IMR-90 (cell line): ENCODE measurements at regions not wholly inside any gene's neighbourhood (a gene's known extent, or its start where the extent isn't known, plus 50 kb on each side); places are given as distances from the start of the nearest gene placed in this dataset.

Source experiments
- ATAC-seq: fragments of 200-7000 bp; cut with Tn5 transposase; 2 replicates; pipeline ENCODE4 v1.9.1; 2020; ENCODE audit warnings: low read depth, mild to moderate bottlenecking, moderate library complexity
- BruUV-seq: library from RNA; stranded (reverse); fragments of 400-500 nt; replicated peaks from 2 replicates; lab custom pipeline; 2021; lab: Mats Ljungman, UMichigan
- CTCF ChIA-PET: fragments of 300-600 bp; formaldehyde crosslinking; extraction: SDS; loops from one replicate; lab custom pipeline; 2021; ENCODE audit warnings: antibody characterized with exemption; lab: Yijun Ruan, JAX
- POLR2A ChIA-PET: fragments of 300-600 bp; sonication (Branson Sonifier 250); formaldehyde crosslinking; loops from one replicate; lab custom pipeline; 2022; ENCODE audit warnings: antibody characterized with exemption; ENCODE audit not compliant: unreplicated experiment; lab: Charles Lee
- DNase-seq: peaks from one replicate; pipeline ENCODE4 v3.0.0; 2013
- H2AFZ ChIP-seq: replicated peaks from 2 replicates; pipeline ENCODE3; 2013; ENCODE audit warnings: low read length, mild to moderate bottlenecking; ENCODE audit not compliant: poor library complexity
- H2AK5ac ChIP-seq: 2 replicates; pipeline ENCODE4 v1.6.1; 2013; ENCODE audit warnings: low read depth, low read length, inconsistent platforms
- H2AK9ac ChIP-seq: replicated peaks from 2 replicates; pipeline ENCODE3; 2013; ENCODE audit warnings: mild to moderate bottlenecking, low read depth, low read length, moderate library complexity; ENCODE audit not compliant: poor library complexity
- H2BK120ac ChIP-seq: 2 replicates; pipeline ENCODE4 v1.6.1; 2013; ENCODE audit warnings: low read depth, low read length, inconsistent platforms
- H2BK15ac ChIP-seq: 3 replicates; pipeline ENCODE4 v1.6.1; 2013; ENCODE audit warnings: low read depth, low read length, inconsistent platforms
- H2BK20ac ChIP-seq: 2 replicates; pipeline ENCODE4 v1.6.1; 2013; ENCODE audit warnings: low read depth, mild to moderate bottlenecking, inconsistent platforms, low read length, moderate library complexity
- H2BK5ac ChIP-seq: 2 replicates; pipeline ENCODE4 v1.6.1; 2013; ENCODE audit warnings: mild to moderate bottlenecking, low read depth, low read length, inconsistent platforms; ENCODE audit not compliant: poor library complexity, severe bottlenecking
- H3K14ac ChIP-seq: replicated peaks from 2 replicates; pipeline ENCODE4 v1.6.1; 2013; ENCODE audit warnings: low read depth, low read length, inconsistent platforms
- H3K18ac ChIP-seq: 2 replicates; pipeline ENCODE4 v1.6.1; 2013; ENCODE audit warnings: low read depth, low read length, control low read depth
- H3K23ac ChIP-seq: 2 replicates; pipeline ENCODE4 v1.6.1; 2013; ENCODE audit warnings: low read depth, low read length, inconsistent platforms
- H3K27ac ChIP-seq: 2 replicates; pipeline ENCODE4 v1.5.1; 2013; ENCODE audit warnings: mild to moderate bottlenecking, control low read depth, low read length; ENCODE audit not compliant: insufficient read depth
- H3K27me3 ChIP-seq: 2 replicates; pipeline ENCODE4 v1.6.1; 2013; ENCODE audit warnings: low read length; ENCODE audit not compliant: control insufficient read depth, insufficient read depth
- H3K36me3 ChIP-seq: 2 replicates; pipeline ENCODE4 v1.6.1; 2013; ENCODE audit warnings: low read length, mixed read lengths; ENCODE audit not compliant: control insufficient read depth, insufficient read depth
- H3K4ac ChIP-seq: 2 replicates; pipeline ENCODE4 v1.6.1; 2013; ENCODE audit warnings: low read depth, low read length, inconsistent platforms
- H3K4me1 ChIP-seq: 2 replicates; pipeline ENCODE4 v1.6.1; 2013; ENCODE audit warnings: low read length, mixed read lengths; ENCODE audit not compliant: control insufficient read depth, insufficient read depth
- H3K4me2 ChIP-seq: 2 replicates; pipeline ENCODE4 v1.6.1; 2013; ENCODE audit warnings: low read depth, mild to moderate bottlenecking, control low read depth, low read length, moderate library complexity
- H3K4me3 ChIP-seq: 2 replicates; pipeline ENCODE4 v1.5.1; 2013; ENCODE audit warnings: low read depth, mild to moderate bottlenecking, control low read depth, low read length, moderate library complexity; ENCODE audit not compliant: insufficient read depth
- H3K56ac ChIP-seq: 2 replicates; pipeline ENCODE4 v1.6.1; 2013; ENCODE audit warnings: low read length, inconsistent platforms; ENCODE audit not compliant: insufficient read depth; ENCODE audit errors: extremely low read depth
- H3K79me1 ChIP-seq, 2 experiments: 2 replicates each; pipeline ENCODE4 v1.6.1; 2013; ENCODE audit warnings: low read length in 2 of 2, inconsistent platforms in 1 of 2, low read depth in 1 of 2
- H3K9ac ChIP-seq: 2 replicates; pipeline ENCODE4 v1.6.1; 2013; ENCODE audit warnings: low read depth, low read length, control low read depth
- H3K9me1 ChIP-seq: 2 replicates; pipeline ENCODE4 v1.6.1; 2013; ENCODE audit warnings: low read length, inconsistent platforms; ENCODE audit not compliant: insufficient read depth
- H3K9me3 ChIP-seq: 2 replicates; pipeline ENCODE4 v1.6.1; 2013; ENCODE audit warnings: low read length; ENCODE audit not compliant: control insufficient read depth, insufficient read depth
- H4K20me1 ChIP-seq: 2 replicates; pipeline ENCODE4 v1.6.1; 2013; ENCODE audit warnings: low read length, inconsistent platforms; ENCODE audit not compliant: insufficient read depth
- H4K5ac ChIP-seq: 2 replicates; pipeline ENCODE4 v1.6.1; 2013; ENCODE audit warnings: mild to moderate bottlenecking, low read depth, low read length, control low read depth
- H4K8ac ChIP-seq, 2 experiments: 2 replicates each; pipeline ENCODE4 v1.6.1; 2013; ENCODE audit warnings: low read depth in 2 of 2, low read length in 2 of 2, control low read depth in 1 of 2, inconsistent platforms in 1 of 2
- H4K91ac ChIP-seq: 2 replicates; pipeline ENCODE4 v1.6.1; 2013; ENCODE audit warnings: low read depth, low read length, inconsistent platforms; ENCODE audit not compliant: insufficient read depth
- BHLHE40 ChIP-seq: fragments of 150-350 bp; IDR thresholded peaks from 2 replicates; pipeline ENCODE4 v1.6.1; 2016; ENCODE audit warnings: mild to moderate bottlenecking, low read depth, low read length
- CEBPB ChIP-seq: IDR thresholded peaks from 2 replicates; pipeline ENCODE4 v1.6.1; 2012; ENCODE audit warnings: low read depth, low read length, improper control_type of control experiment
- CHD1 ChIP-seq: IDR thresholded peaks from 2 replicates; pipeline ENCODE4 v1.6.1; 2012; ENCODE audit warnings: low read depth, low read length, improper control_type of control experiment
- FOS ChIP-seq: fragments of 150-350 bp; IDR thresholded peaks from 2 replicates; pipeline ENCODE4 v1.6.1; 2016; ENCODE audit warnings: low read depth, low read length
- MAFK ChIP-seq: IDR thresholded peaks from 2 replicates; pipeline ENCODE4 v1.6.1; 2012; ENCODE audit warnings: low read depth, low read length, improper control_type of control experiment
- MAZ ChIP-seq: IDR thresholded peaks from 2 replicates; pipeline ENCODE4 v1.6.1; 2012; ENCODE audit warnings: low read depth, mild to moderate bottlenecking, low read length, improper control_type of control experiment, moderate library complexity, borderline replicate concordance
- MXI1 ChIP-seq: IDR thresholded peaks from 2 replicates; pipeline ENCODE4 v1.6.1; 2012; ENCODE audit warnings: low read depth, mild to moderate bottlenecking, low read length, moderate library complexity, borderline replicate concordance
- NFE2L2 ChIP-seq: fragments of 150-350 bp; IDR thresholded peaks from 2 replicates; pipeline ENCODE4 v1.6.1; 2016; ENCODE audit warnings: low read depth, mild to moderate bottlenecking, low read length
- POLR2A ChIP-seq: IDR thresholded peaks from 2 replicates; pipeline ENCODE4 v1.6.1; 2012; ENCODE audit warnings: mild to moderate bottlenecking, low read depth, low read length
- RAD21 ChIP-seq: IDR thresholded peaks from 2 replicates; pipeline ENCODE4 v1.6.1; 2012; ENCODE audit warnings: low read length, improper control_type of control experiment
- RCOR1 ChIP-seq: IDR thresholded peaks from 2 replicates; pipeline ENCODE4 v1.6.1; 2012; ENCODE audit warnings: mild to moderate bottlenecking, low read length, improper control_type of control experiment; ENCODE audit not compliant: insufficient replicate concordance
- RFX5 ChIP-seq: IDR thresholded peaks from 2 replicates; pipeline ENCODE4 v1.8.0; 2012; ENCODE audit warnings: low read depth, mild to moderate bottlenecking, low read length, moderate library complexity
- SMC3 ChIP-seq: fragments of 150-350 bp; IDR thresholded peaks from 2 replicates; pipeline ENCODE4 v1.6.1; 2016; ENCODE audit warnings: low read depth, mild to moderate bottlenecking, antibody characterized with exemption, low read length, moderate library complexity
- WGBS, 2 experiments: methylation state at CpG; one replicate each; pipeline versions ENCODE4 v1.1.5 to v1.1.7; 2013; ENCODE audit warnings: missing lambda C conversion rate in 2 of 2; ENCODE audit not compliant: insufficient read length in 1 of 2; ENCODE audit errors: extremely low coverage in 2 of 2; 5-methylcytosine and 5-hydroxymethylcytosine counted together
- dilution Hi-C: fragments of 300-500 bp; cut with HindIII; formaldehyde crosslinking; loops from one replicate; pipeline ENCODE4 v1.14.3; 2018; ENCODE audit warnings: low sequenced_read_pairs; ENCODE audit not compliant: unreplicated experiment
- in situ Hi-C: fragments of 300-500 bp; cut with MboI; formaldehyde crosslinking; loops from 3 replicates; pipeline ENCODE4 v1.14.3; 2019; ENCODE audit warnings: low sequenced_read_pairs, inconsistent platforms, mixed read lengths
- intact Hi-C: fragments of 100-400 bp; cut with micrococcal nuclease; formaldehyde crosslinking; loops from 2 replicates; pipeline ENCODE4 v1.10.0; 2022
- TF ChIP-seq, protein P1 (sequence below): fragments of 150-350 bp; IDR thresholded peaks from 2 replicates; pipeline ENCODE4 v1.6.1; 2016; ENCODE audit warnings: low read depth, mild to moderate bottlenecking, low read length, moderate library complexity, borderline replicate concordance
- TF ChIP-seq, protein P2 (sequence below): fragments of 150-350 bp; IDR thresholded peaks from 2 replicates; pipeline ENCODE4 v1.6.1; 2017; ENCODE audit warnings: mild to moderate bottlenecking, antibody characterized with exemption, low read length, low read depth
- TF ChIP-seq, protein P3 (sequence below): conservative IDR thresholded peaks from 2 replicates; pipeline ENCODE4 v1.5.1; 2012; ENCODE audit warnings: mild to moderate bottlenecking, low read depth, low read length, improper control_type of control experiment

DNA sequence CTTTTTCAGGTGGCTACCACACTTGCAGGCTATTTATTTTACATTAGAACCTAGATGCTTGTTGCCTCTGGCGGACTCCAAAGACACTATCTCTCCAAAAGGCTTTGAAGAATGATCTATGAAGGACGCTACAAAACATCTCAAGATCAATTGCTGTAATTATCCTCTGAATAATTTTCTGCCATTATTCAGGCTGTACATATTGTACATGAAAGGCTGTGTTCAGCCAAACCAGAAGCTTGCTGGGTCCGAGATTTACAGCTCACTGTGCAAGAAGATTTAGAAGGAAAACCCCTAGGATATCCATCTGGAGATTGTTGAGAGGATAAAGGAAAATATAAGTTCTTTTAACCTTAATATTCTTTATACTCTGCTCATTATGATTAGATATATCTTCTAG, 523.6 kb upstream of the PLXNA2 start:
- BruUV-seq: no TSS peak
- Histone ChIP-seq H3K27ac (no peak overlapping the region), H2AFZ (no peak overlapping the region), H4K20me1 (no peaks in the 10 kb centered on the region), H3K9me1 (no peaks in the 10 kb centered on the region), H3K4ac (no peak overlapping the region), H2BK15ac (no peak overlapping the region), H3K9me3 (peaks cover 5% of the 10 kb centered on the region; the same call in 1 of the 2 replicates), H3K4me3 (no peak overlapping the region), H2AK9ac (no peak overlapping the region), H4K91ac (no peak overlapping the region), H3K27me3 (no peaks in the 10 kb centered on the region), H3K36me3 (no peaks in the 10 kb centered on the region), H2BK20ac (no peak overlapping the region), H2AK5ac (no peak overlapping the region), H3K4me2 (no peak overlapping the region), H4K5ac (no peak overlapping the region), H3K18ac (no peak overlapping the region), H3K4me1 (no peaks in the 10 kb centered on the region), H3K14ac (no peak overlapping the region), H3K9ac (no peak overlapping the region), H3K23ac (no peak overlapping the region), H2BK120ac (no peak overlapping the region), H3K79me1 (no peaks in the 10 kb centered on the region), H3K56ac (no peak overlapping the region), H2BK5ac (no peak overlapping the region), H4K8ac (no peak overlapping the region)
- intact Hi-C loops (no loop called here), dilution Hi-C loops (no loop called here), in situ Hi-C loops (no loop called here)
- ATAC-seq: no peak
- WGBS, 2 experiments: no CpG with 5 or more reads among the region's 3 CpGs
- DNase-seq: no peak
- ChIA-PET CTCF (interaction anchor here (0.6 kb wide), 1 partner anchor 87 kb away, joined by 6 read pairs; no protein-coding TSS in a partner anchor), POLR2A (no interaction called here)
- TF ChIP-seq SMC3: no peak
- TF ChIP-seq NFE2L2: no peak
- TF ChIP-seq RFX5: no peak
- TF ChIP-seq, protein P1, sequence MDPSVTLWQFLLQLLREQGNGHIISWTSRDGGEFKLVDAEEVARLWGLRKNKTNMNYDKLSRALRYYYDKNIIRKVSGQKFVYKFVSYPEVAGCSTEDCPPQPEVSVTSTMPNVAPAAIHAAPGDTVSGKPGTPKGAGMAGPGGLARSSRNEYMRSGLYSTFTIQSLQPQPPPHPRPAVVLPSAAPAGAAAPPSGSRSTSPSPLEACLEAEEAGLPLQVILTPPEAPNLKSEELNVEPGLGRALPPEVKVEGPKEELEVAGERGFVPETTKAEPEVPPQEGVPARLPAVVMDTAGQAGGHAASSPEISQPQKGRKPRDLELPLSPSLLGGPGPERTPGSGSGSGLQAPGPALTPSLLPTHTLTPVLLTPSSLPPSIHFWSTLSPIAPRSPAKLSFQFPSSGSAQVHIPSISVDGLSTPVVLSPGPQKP: no peak
- no peak for TF ChIP-seq MXI1
- TF ChIP-seq, protein P2, sequence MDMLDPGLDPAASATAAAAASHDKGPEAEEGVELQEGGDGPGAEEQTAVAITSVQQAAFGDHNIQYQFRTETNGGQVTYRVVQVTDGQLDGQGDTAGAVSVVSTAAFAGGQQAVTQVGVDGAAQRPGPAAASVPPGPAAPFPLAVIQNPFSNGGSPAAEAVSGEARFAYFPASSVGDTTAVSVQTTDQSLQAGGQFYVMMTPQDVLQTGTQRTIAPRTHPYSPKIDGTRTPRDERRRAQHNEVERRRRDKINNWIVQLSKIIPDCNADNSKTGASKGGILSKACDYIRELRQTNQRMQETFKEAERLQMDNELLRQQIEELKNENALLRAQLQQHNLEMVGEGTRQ: no peak
- no peak for TF ChIP-seq POLR2A
- no peak for TF ChIP-seq CEBPB
- TF ChIP-seq MAZ: no peak
- TF ChIP-seq BHLHE40: no peak
- no peak for TF ChIP-seq CHD1
- no peak for TF ChIP-seq RAD21
- TF ChIP-seq, protein P3, sequence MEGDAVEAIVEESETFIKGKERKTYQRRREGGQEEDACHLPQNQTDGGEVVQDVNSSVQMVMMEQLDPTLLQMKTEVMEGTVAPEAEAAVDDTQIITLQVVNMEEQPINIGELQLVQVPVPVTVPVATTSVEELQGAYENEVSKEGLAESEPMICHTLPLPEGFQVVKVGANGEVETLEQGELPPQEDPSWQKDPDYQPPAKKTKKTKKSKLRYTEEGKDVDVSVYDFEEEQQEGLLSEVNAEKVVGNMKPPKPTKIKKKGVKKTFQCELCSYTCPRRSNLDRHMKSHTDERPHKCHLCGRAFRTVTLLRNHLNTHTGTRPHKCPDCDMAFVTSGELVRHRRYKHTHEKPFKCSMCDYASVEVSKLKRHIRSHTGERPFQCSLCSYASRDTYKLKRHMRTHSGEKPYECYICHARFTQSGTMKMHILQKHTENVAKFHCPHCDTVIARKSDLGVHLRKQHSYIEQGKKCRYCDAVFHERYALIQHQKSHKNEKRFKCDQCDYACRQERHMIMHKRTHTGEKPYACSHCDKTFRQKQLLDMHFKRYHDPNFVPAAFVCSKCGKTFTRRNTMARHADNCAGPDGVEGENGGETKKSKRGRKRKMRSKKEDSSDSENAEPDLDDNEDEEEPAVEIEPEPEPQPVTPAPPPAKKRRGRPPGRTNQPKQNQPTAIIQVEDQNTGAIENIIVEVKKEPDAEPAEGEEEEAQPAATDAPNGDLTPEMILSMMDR: no peak
- no peak for TF ChIP-seq RCOR1
- no peak for TF ChIP-seq MAFK
- TF ChIP-seq FOS: no peak
